ENCODE measurements at regions not wholly inside any gene's neighbourhood (a gene's known extent, or its start where the extent isn't known, plus 50 kb on each side); places are given as distances from the start of the nearest gene placed in this dataset.

- in situ Hi-C loops (cut with HindIII; ENCODE audit: low pct_ligation_motif_present, low pct_unique_long_range_greater_than_20kb, low sequenced_read_pairs) = no loop called here
- DNase-seq = no peak
These were observed 202.1 kb downstream of the NOVA1 start for GRCh38 chr14:26395726-26396125.

DNA sequence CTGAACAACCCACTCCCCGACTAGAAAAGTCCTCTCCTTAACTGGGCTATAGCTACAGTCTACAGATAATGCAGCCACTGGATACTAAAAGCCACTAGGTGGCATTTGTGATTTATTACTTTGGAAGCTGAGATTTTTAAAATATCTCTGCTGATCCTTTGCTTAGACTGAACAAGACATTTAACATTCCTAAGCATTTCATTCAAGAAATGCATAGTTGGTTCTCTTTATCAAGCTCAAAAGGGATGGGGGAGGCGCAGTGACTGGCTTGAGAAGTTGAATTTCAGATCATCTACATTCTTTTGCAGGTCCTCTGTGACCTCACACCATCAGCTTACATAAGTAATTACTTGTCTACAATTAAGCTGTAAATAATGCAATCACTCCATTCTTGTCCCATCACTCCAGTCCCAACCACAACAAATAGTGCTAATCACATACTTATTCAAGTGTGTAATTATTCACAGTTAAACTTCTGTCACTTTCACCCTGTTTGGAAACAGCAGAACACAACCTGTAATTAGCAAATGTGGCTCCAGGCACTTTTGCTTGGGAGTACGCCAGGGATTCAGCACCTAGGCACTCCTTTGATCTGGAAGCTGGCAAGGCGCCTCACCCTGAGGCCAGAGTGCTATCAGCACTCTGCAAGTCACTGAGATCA is 203.6 kb downstream of the NOVA1 start:
- DNase-seq = peak; percentile 33

GRCh38 chr14:26392498-26392897 is 205.3 kb downstream of the NOVA1 start:
- no peak for DNase-seq
- in situ Hi-C loops (cut with HindIII; ENCODE audit: low pct_ligation_motif_present, low pct_unique_long_range_greater_than_20kb, low sequenced_read_pairs) = no loop called here

More for the DNA sequence above, 203.6 kb downstream of the NOVA1 start:
- in situ Hi-C loops (cut with HindIII; ENCODE audit: low pct_ligation_motif_present, low pct_unique_long_range_greater_than_20kb, low sequenced_read_pairs) = no loop called here

GRCh38 chr14:26389646-26390508 is 208.0 kb downstream of the NOVA1 start:
- in situ Hi-C loops (cut with HindIII; ENCODE audit: low pct_ligation_motif_present, low pct_unique_long_range_greater_than_20kb, low sequenced_read_pairs) = no loop called here
- DNase-seq = peak; percentile 5

DNA sequence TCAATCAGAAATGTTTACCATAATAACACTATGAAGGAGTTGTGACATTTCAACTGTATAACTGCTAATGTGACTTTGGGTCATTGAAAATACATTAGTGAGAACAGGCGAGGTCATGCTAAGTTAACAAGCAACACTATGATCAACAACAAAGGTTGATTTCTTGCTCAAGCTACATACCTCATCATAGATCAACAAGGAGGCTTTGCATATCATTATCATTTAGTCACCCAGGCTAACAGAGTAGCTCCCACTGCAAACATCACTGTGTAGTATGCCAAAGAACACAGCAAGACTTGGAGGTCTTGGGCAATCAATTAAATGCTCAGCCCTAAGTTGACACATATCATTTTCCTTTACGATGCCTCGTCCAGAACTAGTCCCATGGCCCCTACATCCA is 212.5 kb downstream of the NOVA1 start:
- in situ Hi-C loops (cut with HindIII; ENCODE audit: low pct_ligation_motif_present, low pct_unique_long_range_greater_than_20kb, low sequenced_read_pairs) = no loop called here

DNA sequence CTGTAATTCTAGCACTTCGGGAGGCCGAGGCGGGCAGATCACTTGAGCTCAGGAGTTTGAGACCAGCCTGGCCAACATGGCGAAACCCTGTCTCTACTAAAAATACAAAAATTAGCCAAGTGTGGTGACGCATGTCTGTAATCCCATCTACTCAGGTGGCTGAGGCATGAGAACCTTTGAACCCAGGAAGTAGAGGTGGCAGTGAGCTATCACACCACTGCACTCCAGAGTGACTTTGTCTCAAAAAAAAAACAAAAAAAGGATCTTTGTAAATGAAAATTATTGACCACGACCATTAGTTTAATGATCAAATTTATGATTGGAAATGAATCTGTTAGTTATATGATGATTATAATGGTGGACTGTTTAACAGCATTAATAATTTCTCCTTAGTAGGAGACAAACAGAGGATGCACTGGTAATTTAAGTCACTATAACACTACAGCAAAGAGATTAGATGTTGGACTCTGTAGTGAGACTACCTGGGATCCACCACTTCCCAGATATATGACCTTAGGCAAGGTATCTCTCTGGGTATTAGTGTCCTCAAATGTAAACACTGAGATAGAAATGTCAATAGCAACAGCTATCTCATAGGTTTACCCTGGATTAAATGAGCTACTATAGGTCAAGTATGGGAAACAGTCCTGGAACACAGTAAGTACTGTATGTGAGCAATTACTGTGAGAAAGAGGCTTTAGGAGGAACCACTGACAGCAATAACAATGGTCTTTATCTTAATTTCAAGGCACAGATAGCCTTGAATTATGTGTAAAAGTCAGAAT is 214.7 kb downstream of the NOVA1 start:
- in situ Hi-C loops (cut with HindIII; ENCODE audit: low pct_ligation_motif_present, low pct_unique_long_range_greater_than_20kb, low sequenced_read_pairs) = no loop called here
- no peak for DNase-seq

More for the DNA sequence above, 212.5 kb downstream of the NOVA1 start:
- DNase-seq = no peak

- in situ Hi-C loops (cut with HindIII; ENCODE audit: low pct_ligation_motif_present, low pct_unique_long_range_greater_than_20kb, low sequenced_read_pairs) = no loop called here
- no peak for DNase-seq
These were observed 216.4 kb downstream of the NOVA1 start for GRCh38 chr14:26381405-26381804.

GRCh38 chr14:26380637-26381036 is 217.2 kb downstream of the NOVA1 start:
- DNase-seq = no peak
- in situ Hi-C loops (cut with HindIII; ENCODE audit: low pct_ligation_motif_present, low pct_unique_long_range_greater_than_20kb, low sequenced_read_pairs) = no loop called here

- in situ Hi-C loops (cut with HindIII; ENCODE audit: low pct_ligation_motif_present, low pct_unique_long_range_greater_than_20kb, low sequenced_read_pairs) = no loop called here
- no peak for DNase-seq
These were observed 217.9 kb downstream of the NOVA1 start for GRCh38 chr14:26379951-26380350.

DNA sequence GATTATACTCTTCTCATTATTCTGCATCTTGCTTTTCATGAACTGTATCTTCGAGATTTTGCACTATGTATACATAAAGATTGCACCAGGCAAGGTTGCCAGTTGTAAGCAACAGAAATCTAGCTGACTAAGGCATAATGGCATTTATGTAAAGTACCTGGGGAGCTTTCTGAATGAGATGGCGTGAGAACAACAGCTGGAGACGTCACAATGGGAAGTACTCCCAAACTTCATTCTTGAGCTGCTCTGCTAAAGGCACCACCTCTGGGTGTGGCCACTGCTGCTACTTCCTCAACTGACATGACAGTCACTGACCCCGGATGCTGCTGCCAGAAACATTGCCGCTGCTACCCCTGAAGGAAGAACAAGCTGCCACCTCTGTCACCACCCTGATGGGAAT is 220.7 kb downstream of the NOVA1 start:
- in situ Hi-C loops (cut with HindIII; ENCODE audit: low pct_ligation_motif_present, low pct_unique_long_range_greater_than_20kb, low sequenced_read_pairs) = no loop called here
- DNase-seq = no peak

- in situ Hi-C loops (cut with HindIII; ENCODE audit: low pct_ligation_motif_present, low pct_unique_long_range_greater_than_20kb, low sequenced_read_pairs) = no loop called here
- no peak for DNase-seq
These were observed 227.7 kb downstream of the NOVA1 start for GRCh38 chr14:26370115-26370514.

- in situ Hi-C loops (cut with HindIII; ENCODE audit: low pct_ligation_motif_present, low pct_unique_long_range_greater_than_20kb, low sequenced_read_pairs) = no loop called here
- DNase-seq = no peak
These were observed 234.1 kb downstream of the NOVA1 start for GRCh38 chr14:26363689-26364088.

- DNase-seq = no peak
- in situ Hi-C loops (cut with HindIII; ENCODE audit: low pct_ligation_motif_present, low pct_unique_long_range_greater_than_20kb, low sequenced_read_pairs) = no loop called here
These were observed 253.2 kb downstream of the NOVA1 start for GRCh38 chr14:26344596-26344995.

DNA sequence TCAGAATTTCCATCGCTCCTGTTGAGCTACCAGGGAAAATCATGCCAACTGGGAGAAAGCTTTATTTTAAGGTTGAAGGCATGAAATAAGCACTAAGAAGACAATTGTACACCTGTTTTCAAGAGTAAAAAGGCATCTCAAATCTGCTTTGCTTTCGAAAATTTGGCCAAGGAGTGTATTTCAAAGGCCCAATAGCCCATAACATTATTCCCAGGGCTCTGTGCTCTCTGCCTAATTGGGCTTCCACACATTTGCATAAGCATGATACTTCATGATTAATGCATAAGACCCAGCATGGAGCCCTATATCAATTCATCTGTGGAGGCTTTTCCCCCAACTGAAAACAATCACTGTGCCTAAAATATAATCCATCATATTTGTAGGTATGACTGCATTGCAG is 258.5 kb downstream of the NOVA1 start:
- no peak for DNase-seq
- in situ Hi-C loops (cut with HindIII; ENCODE audit: low pct_ligation_motif_present, low pct_unique_long_range_greater_than_20kb, low sequenced_read_pairs) = no loop called here

- no peak for DNase-seq
- in situ Hi-C loops (cut with HindIII; ENCODE audit: low pct_ligation_motif_present, low pct_unique_long_range_greater_than_20kb, low sequenced_read_pairs) = no loop called here
These were observed 259.6 kb downstream of the NOVA1 start for GRCh38 chr14:26338231-26338630.

DNA sequence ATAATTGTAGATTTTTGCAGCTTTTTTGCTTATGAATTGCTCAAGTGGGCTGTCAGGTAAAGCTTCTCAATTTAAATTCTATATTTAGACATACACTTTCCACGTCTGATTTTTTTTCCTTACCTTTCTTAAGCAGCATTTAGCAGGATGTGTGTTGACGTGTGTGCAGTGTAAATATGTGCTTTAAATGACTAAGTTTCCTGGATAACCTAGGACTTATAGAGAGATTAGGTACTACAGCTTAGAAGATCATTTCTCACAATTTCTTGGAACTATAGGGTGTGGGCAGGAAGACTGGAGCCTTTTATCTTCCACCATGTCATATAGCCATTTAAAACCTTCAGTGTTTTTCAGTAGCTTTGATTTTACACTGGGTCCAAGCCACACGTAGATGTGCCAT is 263.5 kb downstream of the NOVA1 start:
- in situ Hi-C loops (cut with HindIII; ENCODE audit: low pct_ligation_motif_present, low pct_unique_long_range_greater_than_20kb, low sequenced_read_pairs) = no loop called here
- no peak for DNase-seq

DNA sequence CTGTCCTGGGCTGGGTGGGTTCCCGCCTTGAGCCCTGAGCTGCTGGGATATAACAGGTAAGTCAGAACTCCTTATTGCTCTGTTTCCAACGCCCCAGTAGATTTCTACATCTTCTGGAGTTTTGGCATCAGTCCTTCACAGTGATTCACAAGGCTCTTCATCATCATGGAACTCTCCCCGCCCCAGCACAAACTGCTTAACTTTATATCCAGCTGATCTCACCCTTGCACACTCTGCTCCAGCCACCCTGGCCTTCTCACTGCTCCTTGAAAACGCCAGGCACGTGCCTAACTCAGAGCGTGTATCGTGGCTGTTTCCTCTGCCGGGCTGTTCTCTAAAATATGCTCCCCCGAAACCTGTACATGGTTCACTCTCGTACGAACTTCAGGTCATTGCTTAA is 264.9 kb downstream of the NOVA1 start:
- in situ Hi-C loops (cut with HindIII; ENCODE audit: low pct_ligation_motif_present, low pct_unique_long_range_greater_than_20kb, low sequenced_read_pairs) = no loop called here
- DNase-seq = no peak

- in situ Hi-C loops (cut with HindIII; ENCODE audit: low pct_ligation_motif_present, low pct_unique_long_range_greater_than_20kb, low sequenced_read_pairs) = no loop called here
- peak; percentile 42 for DNase-seq
These were observed 266.9 kb downstream of the NOVA1 start for GRCh38 chr14:26330982-26331381.

GRCh38 chr14:26328791-26329190 is 269.0 kb downstream of the NOVA1 start:
- in situ Hi-C loops (cut with HindIII; ENCODE audit: low pct_ligation_motif_present, low pct_unique_long_range_greater_than_20kb, low sequenced_read_pairs) = no loop called here
- no peak for DNase-seq
